ENCODE measurements at regions not wholly inside any gene's neighbourhood (a gene's known extent, or its start where the extent isn't known, plus 50 kb on each side); places are given as distances from the start of the nearest gene placed in this dataset.

DNA sequence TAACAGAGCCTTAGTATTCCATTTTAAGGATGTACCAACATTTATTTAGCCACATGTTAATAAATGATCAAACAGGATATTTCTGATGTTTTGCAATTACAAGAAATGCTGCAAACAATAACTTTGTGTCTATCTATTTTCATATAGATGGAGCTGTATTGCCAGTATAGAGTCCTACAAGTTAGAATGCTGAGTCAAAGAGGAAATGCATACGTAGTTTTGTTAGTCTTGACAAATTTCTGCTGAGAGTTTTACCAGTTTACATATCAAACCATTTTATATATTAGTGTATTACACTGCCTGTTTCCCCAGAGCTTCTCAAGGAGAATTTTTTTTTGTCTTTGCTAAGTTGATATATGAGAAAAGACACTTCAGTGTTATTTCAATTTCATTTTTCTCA lies 541.7 kb downstream of the SLC16A7 start:
- WGBS (ENCODE audit: insufficient coverage), result no CpG with 5 or more reads among the region's 1 CpG
- peak in 2 of 3 donors; percentile 31 to 56 for DNase-seq
- no peak overlapping the region for H3K4me3 ChIP-seq (ENCODE audit: control insufficient read depth in 1 of 7, extremely low read depth in 1 of 7, insufficient read depth in 4 of 7, low read depth in 2 of 7, low read length in 6 of 7)
- H3K9me3 ChIP-seq (ENCODE audit: control extremely low read depth in 1 of 5, control insufficient read depth in 4 of 5, insufficient read depth in 2 of 5, low read depth in 1 of 5, low read length in 4 of 5), result no peaks in the 10 kb centered on the region
- H3K27ac ChIP-seq (ENCODE audit: insufficient read depth in 1 of 2, low read depth in 1 of 2, low read length in 2 of 2, poor library complexity in 1 of 2, severe bottlenecking in 2 of 2), result no peak overlapping the region
- no peaks in the 10 kb centered on the region for H3K36me3 ChIP-seq (ENCODE audit: control insufficient read depth in 4 of 4, insufficient read depth in 4 of 4, low read length in 3 of 4)
- no peaks in the 10 kb centered on the region for H3K27me3 ChIP-seq (replicated peaks in 2 of 5; ENCODE audit: control insufficient read depth in 4 of 5, insufficient read depth in 5 of 5, low read length in 4 of 5)
- POLR2A ChIA-PET, result no interaction called here
- CTCF ChIA-PET, result no interaction called here
- H3K4me1 ChIP-seq (ENCODE audit: control extremely low read depth in 1 of 4, control insufficient read depth in 4 of 4, insufficient read depth in 4 of 4, low read length in 3 of 4), result peaks cover 0 to 6% (median 0%) of the 10 kb centered on the region in 4 experiments

DNA sequence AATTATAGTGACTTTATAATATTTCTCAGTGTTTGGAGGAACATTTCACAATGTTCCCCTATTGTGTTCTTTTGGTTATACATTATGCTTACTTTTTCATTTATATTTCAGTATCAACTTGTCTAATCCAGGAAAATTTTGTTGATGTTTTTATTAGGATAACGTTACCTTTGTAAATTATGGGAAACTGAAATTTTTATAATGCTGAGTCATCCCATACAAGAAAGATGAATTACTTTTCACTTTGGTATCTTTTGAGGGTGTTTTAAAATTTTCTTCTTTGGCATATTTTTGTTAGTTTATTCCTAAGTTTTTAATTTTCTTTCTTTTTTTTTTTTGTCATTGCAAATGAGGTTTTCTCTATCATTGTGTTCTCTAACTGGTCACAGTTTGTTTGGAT lies 542.7 kb downstream of the SLC16A7 start:
- CTCF ChIA-PET, result no interaction called here
- peaks cover 0 to 9% (median 0%) of the 10 kb centered on the region in 4 experiments for H3K4me1 ChIP-seq (ENCODE audit: control extremely low read depth in 1 of 4, control insufficient read depth in 4 of 4, insufficient read depth in 4 of 4, low read length in 3 of 4)
- H3K27me3 ChIP-seq (replicated peaks in 2 of 5; ENCODE audit: control insufficient read depth in 4 of 5, insufficient read depth in 5 of 5, low read length in 4 of 5), result no peaks in the 10 kb centered on the region
- POLR2A ChIA-PET, result no interaction called here
- no peaks in the 10 kb centered on the region for H3K9me3 ChIP-seq (ENCODE audit: control extremely low read depth in 1 of 5, control insufficient read depth in 4 of 5, insufficient read depth in 2 of 5, low read depth in 1 of 5, low read length in 4 of 5)
- H3K4me3 ChIP-seq (ENCODE audit: control insufficient read depth in 1 of 7, extremely low read depth in 1 of 7, insufficient read depth in 4 of 7, low read depth in 2 of 7, low read length in 6 of 7), result no peak overlapping the region
- H3K36me3 ChIP-seq (ENCODE audit: control insufficient read depth in 4 of 4, insufficient read depth in 4 of 4, low read length in 3 of 4), result no peaks in the 10 kb centered on the region
- no CpG with 5 or more reads among the region's 1 CpG for WGBS (ENCODE audit: insufficient coverage)
- no peak for DNase-seq
- no peak overlapping the region for H3K27ac ChIP-seq (ENCODE audit: insufficient read depth in 1 of 2, low read depth in 1 of 2, low read length in 2 of 2, poor library complexity in 1 of 2, severe bottlenecking in 2 of 2)

DNA sequence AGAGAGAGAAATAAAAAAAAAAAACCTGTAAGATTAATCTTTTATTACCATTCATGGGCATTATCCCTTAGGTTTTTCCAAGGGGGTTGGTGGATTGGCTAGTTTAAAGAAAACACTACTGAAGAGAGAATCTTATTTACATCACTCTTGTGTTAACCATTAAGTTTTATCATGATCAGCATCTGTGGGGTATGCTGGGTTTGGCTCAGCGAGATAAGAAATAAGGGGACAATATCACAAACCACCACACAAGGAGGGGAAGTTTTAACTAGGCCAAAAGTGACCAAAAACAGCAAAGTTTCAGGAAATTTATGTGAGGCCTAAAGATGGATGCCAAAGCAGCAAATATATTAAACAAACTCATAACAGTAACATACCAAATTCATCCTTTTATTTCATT lies 548.6 kb downstream of the SLC16A7 start:
- DNase-seq, result peak; percentile 86 to 95 (median 91)
- Histone ChIP-seq H3K4me3 (ENCODE audit: control insufficient read depth in 1 of 7, extremely low read depth in 1 of 7, insufficient read depth in 4 of 7, low read depth in 2 of 7, low read length in 6 of 7) (no peak overlapping the region), H3K4me1 (ENCODE audit: control extremely low read depth in 1 of 4, control insufficient read depth in 4 of 4, insufficient read depth in 4 of 4, low read length in 3 of 4) (peaks cover 0 to 28% (median 8%) of the 10 kb centered on the region in 4 experiments), H3K27ac (ENCODE audit: insufficient read depth in 1 of 2, low read depth in 1 of 2, low read length in 2 of 2, poor library complexity in 1 of 2, severe bottlenecking in 2 of 2) (peak overlapping the region; percentile 64 to 74), H3K9me3 (ENCODE audit: control extremely low read depth in 1 of 5, control insufficient read depth in 4 of 5, insufficient read depth in 2 of 5, low read depth in 1 of 5, low read length in 4 of 5) (peaks cover 0 to 2% (median 0%) of the 10 kb centered on the region in 5 experiments), H3K36me3 (ENCODE audit: control insufficient read depth in 4 of 4, insufficient read depth in 4 of 4, low read length in 3 of 4) (no peaks in the 10 kb centered on the region), H3K27me3 (replicated peaks in 2 of 5; ENCODE audit: control insufficient read depth in 4 of 5, insufficient read depth in 5 of 5, low read length in 4 of 5) (no peaks in the 10 kb centered on the region)
- no CpG with 5 or more reads among the region's 1 CpG for WGBS (ENCODE audit: insufficient coverage)
- ChIA-PET CTCF (no interaction called here), POLR2A (no interaction called here)

DNA sequence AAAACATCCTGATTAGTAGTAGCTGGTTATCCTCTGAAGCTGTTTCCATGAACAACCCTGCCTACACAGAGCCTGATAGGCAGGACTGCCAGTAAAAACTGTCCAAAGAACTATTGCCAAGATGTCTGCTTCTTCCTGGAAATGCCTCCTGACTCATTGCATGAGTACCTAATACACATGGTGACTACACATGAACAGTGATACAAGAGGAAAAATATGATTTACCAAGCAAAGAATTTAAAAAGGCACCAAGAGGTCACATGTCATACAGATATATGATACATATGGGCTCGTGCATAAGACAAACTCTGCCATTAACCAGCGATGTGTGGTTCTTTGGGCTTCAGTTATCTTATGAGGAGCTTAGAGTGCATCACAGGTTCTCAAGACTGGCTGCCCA lies 552.3 kb downstream of the SLC16A7 start:
- Histone ChIP-seq H3K4me1 (ENCODE audit: control extremely low read depth in 1 of 4, control insufficient read depth in 4 of 4, insufficient read depth in 4 of 4, low read length in 3 of 4) (peaks cover 0 to 27% (median 8%) of the 10 kb centered on the region in 4 experiments), H3K4me3 (ENCODE audit: control insufficient read depth in 1 of 7, extremely low read depth in 1 of 7, insufficient read depth in 4 of 7, low read depth in 2 of 7, low read length in 6 of 7) (no peak overlapping the region), H3K27me3 (replicated peaks in 2 of 5; ENCODE audit: control insufficient read depth in 4 of 5, insufficient read depth in 5 of 5, low read length in 4 of 5) (no peaks in the 10 kb centered on the region), H3K36me3 (ENCODE audit: control insufficient read depth in 4 of 4, insufficient read depth in 4 of 4, low read length in 3 of 4) (no peaks in the 10 kb centered on the region), H3K27ac (ENCODE audit: insufficient read depth in 1 of 2, low read depth in 1 of 2, low read length in 2 of 2, poor library complexity in 1 of 2, severe bottlenecking in 2 of 2) (no peak overlapping the region), H3K9me3 (ENCODE audit: control extremely low read depth in 1 of 5, control insufficient read depth in 4 of 5, insufficient read depth in 2 of 5, low read depth in 1 of 5, low read length in 4 of 5) (peaks cover 0 to 6% (median 0%) of the 10 kb centered on the region in 5 experiments)
- ChIA-PET POLR2A (no interaction called here), CTCF (interaction anchor here (1.4 kb wide), 1 partner anchor 13 kb away, joined by 3 read pairs; no protein-coding TSS in a partner anchor)
- DNase-seq, result no peak
- 100% methylated on average over 2 of the region's 2 CpGs for WGBS (ENCODE audit: insufficient coverage)

DNA sequence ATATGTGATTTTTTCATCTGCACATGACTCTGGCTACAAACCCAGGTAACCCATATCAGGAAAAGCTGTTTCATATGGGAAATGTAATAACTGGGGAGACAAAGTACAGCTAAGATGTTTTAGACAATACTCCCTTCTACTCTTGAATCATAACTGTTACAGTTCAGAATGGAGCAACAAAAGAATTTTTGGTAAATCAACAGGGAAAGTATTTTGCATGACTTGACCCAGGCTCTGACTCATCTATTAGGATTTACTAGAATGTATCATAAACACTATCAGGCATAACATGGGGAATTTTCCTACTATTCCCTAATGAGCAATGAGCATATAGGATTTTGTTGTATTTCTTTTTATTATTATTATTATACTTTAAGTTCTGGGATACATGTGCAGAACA lies 553.0 kb downstream of the SLC16A7 start:
- H3K27ac ChIP-seq (ENCODE audit: insufficient read depth in 1 of 2, low read depth in 1 of 2, low read length in 2 of 2, poor library complexity in 1 of 2, severe bottlenecking in 2 of 2), result no peak overlapping the region

DNA sequence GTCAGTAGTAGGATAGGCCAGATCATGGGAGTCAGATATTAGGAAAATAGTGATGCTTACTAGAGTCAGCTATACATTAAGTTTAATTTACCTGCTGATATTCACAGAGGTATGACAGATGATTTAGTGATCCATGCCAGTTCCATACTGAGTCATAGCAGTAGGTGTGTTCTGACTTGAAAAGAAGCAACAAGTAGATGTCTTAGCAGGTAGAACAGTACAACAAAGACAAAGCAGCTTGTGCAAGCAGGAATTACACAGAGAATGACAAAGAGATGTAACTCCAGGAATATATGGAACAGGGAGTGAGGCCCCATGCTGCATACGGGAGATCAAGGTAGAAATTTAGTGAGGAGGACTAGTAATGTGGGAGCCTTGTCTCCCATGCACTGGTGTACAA lies 556.9 kb downstream of the SLC16A7 start:
- DNase-seq, result no peak
- Histone ChIP-seq H3K4me3 (ENCODE audit: control insufficient read depth in 1 of 7, extremely low read depth in 1 of 7, insufficient read depth in 4 of 7, low read depth in 2 of 7, low read length in 6 of 7) (no peak overlapping the region), H3K36me3 (ENCODE audit: control insufficient read depth in 4 of 4, insufficient read depth in 4 of 4, low read length in 3 of 4) (no peaks in the 10 kb centered on the region), H3K4me1 (ENCODE audit: control extremely low read depth in 1 of 4, control insufficient read depth in 4 of 4, insufficient read depth in 4 of 4, low read length in 3 of 4) (no peaks in the 10 kb centered on the region), H3K27me3 (replicated peaks in 2 of 5; ENCODE audit: control insufficient read depth in 4 of 5, insufficient read depth in 5 of 5, low read length in 4 of 5) (no peaks in the 10 kb centered on the region), H3K27ac (ENCODE audit: insufficient read depth in 1 of 2, low read depth in 1 of 2, low read length in 2 of 2, poor library complexity in 1 of 2, severe bottlenecking in 2 of 2) (no peak overlapping the region), H3K9me3 (ENCODE audit: control extremely low read depth in 1 of 5, control insufficient read depth in 4 of 5, insufficient read depth in 2 of 5, low read depth in 1 of 5, low read length in 4 of 5) (peaks cover 0 to 6% (median 0%) of the 10 kb centered on the region in 5 experiments)
- WGBS (ENCODE audit: insufficient coverage), result 100% methylated on average over 1 of the region's 1 CpG
- ChIA-PET CTCF (no interaction called here), POLR2A (no interaction called here)

More for the DNA sequence above, 553.0 kb downstream of the SLC16A7 start:
- H3K9me3 ChIP-seq (ENCODE audit: control extremely low read depth in 1 of 5, control insufficient read depth in 4 of 5, insufficient read depth in 2 of 5, low read depth in 1 of 5, low read length in 4 of 5), result peaks cover 0 to 6% (median 0%) of the 10 kb centered on the region in 5 experiments
- DNase-seq, result no peak
- POLR2A ChIA-PET, result no interaction called here
- H3K36me3 ChIP-seq (ENCODE audit: control insufficient read depth in 4 of 4, insufficient read depth in 4 of 4, low read length in 3 of 4), result no peaks in the 10 kb centered on the region
- CTCF ChIA-PET, result interaction anchor here (1.4 kb wide), 1 partner anchor 14 kb away, joined by 3 read pairs; no protein-coding TSS in a partner anchor
- peaks cover 0 to 23% (median 8%) of the 10 kb centered on the region in 4 experiments for H3K4me1 ChIP-seq (ENCODE audit: control extremely low read depth in 1 of 4, control insufficient read depth in 4 of 4, insufficient read depth in 4 of 4, low read length in 3 of 4)
- H3K4me3 ChIP-seq (ENCODE audit: control insufficient read depth in 1 of 7, extremely low read depth in 1 of 7, insufficient read depth in 4 of 7, low read depth in 2 of 7, low read length in 6 of 7), result no peak overlapping the region
- H3K27me3 ChIP-seq (replicated peaks in 2 of 5; ENCODE audit: control insufficient read depth in 4 of 5, insufficient read depth in 5 of 5, low read length in 4 of 5), result no peaks in the 10 kb centered on the region

DNA sequence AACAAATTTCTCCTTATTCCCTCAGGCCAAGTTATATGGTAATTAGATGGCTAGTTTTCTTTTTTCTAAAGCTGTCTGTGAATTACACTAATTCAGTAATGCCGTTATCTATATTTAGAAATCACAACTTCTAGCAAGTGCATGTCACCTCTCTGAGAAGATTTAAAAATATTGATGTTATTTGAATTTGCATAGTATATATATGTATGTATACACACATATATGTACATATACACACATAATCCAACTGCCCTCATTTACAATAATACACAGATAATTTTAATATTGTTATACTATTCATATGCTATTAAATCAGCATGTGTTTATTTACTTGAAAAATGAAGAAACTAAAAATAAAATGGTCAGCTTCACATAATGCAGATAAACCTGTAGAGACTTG lies 563.9 kb downstream of the SLC16A7 start:
- no CpG with 5 or more reads among the region's 1 CpG for WGBS (ENCODE audit: insufficient coverage)
- POLR2A ChIA-PET, result no interaction called here
- Histone ChIP-seq H3K4me3 (ENCODE audit: control insufficient read depth in 1 of 7, extremely low read depth in 1 of 7, insufficient read depth in 4 of 7, low read depth in 2 of 7, low read length in 6 of 7) (no peak overlapping the region), H3K4me1 (ENCODE audit: control extremely low read depth in 1 of 4, control insufficient read depth in 4 of 4, insufficient read depth in 4 of 4, low read length in 3 of 4) (no peaks in the 10 kb centered on the region), H3K27ac (ENCODE audit: insufficient read depth in 1 of 2, low read depth in 1 of 2, low read length in 2 of 2, poor library complexity in 1 of 2, severe bottlenecking in 2 of 2) (no peak overlapping the region), H3K36me3 (ENCODE audit: control insufficient read depth in 4 of 4, insufficient read depth in 4 of 4, low read length in 3 of 4) (no peaks in the 10 kb centered on the region), H3K27me3 (replicated peaks in 2 of 5; ENCODE audit: control insufficient read depth in 4 of 5, insufficient read depth in 5 of 5, low read length in 4 of 5) (no peaks in the 10 kb centered on the region), H3K9me3 (ENCODE audit: control extremely low read depth in 1 of 5, control insufficient read depth in 4 of 5, insufficient read depth in 2 of 5, low read depth in 1 of 5, low read length in 4 of 5) (no peaks in the 10 kb centered on the region)
- CTCF ChIA-PET, result no interaction called here
- DNase-seq, result no peak

All from common myeloid progenitor, CD34-positive (primary cell).